Uterus (tissue), 2 donors: ENCODE measurements at regions not wholly inside any gene's neighbourhood (a gene's known extent, or its start where the extent isn't known, plus 50 kb on each side); places are given as distances from the start of the nearest gene placed in this dataset.

Experiments
- POLR2A ChIP-seq, 2 donors: fragments of 450-650 bp; IDR thresholded peaks; one replicate each; pipeline ENCODE4 v1.6.1; 2016; ENCODE audit warnings: antibody characterized with exemption in 2 of 2, mild to moderate bottlenecking in 1 of 2, moderate library complexity in 1 of 2
- TF ChIP-seq, protein P1 (sequence below), 4 experiments: fragments of 200-600 bp in 2 of 4; fragments of 450-650 bp in 2 of 4; sonication (generic) in 2 of 4; IDR thresholded peaks; one replicate each; pipeline ENCODE4 v1.5.1; 2016 to 2019; ENCODE audit warnings: antibody characterized with exemption in 4 of 4, mild to moderate bottlenecking in 2 of 4, moderate library complexity in 1 of 4

DNA sequence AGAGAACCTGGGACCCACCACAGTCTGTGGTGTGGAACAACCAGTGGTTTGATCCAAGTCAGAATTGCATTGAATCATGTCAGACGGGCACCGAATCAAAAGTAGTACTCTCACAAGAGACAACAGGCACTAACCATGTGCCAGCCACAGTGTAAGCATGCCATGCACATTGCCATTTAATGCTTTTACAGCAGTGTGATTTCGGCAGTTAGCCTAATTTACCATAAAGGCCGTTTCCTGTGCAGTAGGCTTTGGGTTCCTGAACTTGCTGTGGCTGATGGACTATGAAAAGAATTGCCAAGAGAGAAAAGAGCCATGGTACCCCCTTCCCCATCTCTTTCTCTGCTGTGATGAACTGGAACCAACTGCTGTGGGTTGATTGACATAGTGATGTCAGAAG lies 540.6 kb downstream of the EBF1 start:
- TF ChIP-seq, protein P1, sequence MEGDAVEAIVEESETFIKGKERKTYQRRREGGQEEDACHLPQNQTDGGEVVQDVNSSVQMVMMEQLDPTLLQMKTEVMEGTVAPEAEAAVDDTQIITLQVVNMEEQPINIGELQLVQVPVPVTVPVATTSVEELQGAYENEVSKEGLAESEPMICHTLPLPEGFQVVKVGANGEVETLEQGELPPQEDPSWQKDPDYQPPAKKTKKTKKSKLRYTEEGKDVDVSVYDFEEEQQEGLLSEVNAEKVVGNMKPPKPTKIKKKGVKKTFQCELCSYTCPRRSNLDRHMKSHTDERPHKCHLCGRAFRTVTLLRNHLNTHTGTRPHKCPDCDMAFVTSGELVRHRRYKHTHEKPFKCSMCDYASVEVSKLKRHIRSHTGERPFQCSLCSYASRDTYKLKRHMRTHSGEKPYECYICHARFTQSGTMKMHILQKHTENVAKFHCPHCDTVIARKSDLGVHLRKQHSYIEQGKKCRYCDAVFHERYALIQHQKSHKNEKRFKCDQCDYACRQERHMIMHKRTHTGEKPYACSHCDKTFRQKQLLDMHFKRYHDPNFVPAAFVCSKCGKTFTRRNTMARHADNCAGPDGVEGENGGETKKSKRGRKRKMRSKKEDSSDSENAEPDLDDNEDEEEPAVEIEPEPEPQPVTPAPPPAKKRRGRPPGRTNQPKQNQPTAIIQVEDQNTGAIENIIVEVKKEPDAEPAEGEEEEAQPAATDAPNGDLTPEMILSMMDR (IDR thresholded peaks at IDR 0.05): no peak
- TF ChIP-seq POLR2A (IDR thresholded peaks at IDR 0.05): no peak
